MG63 (cell line): ENCODE measurements at regions not wholly inside any gene's neighbourhood (a gene's known extent, or its start where the extent isn't known, plus 50 kb on each side); places are given as distances from the start of the nearest gene placed in this dataset.

Source experiments
- DNase-seq: peaks from one replicate; pipeline ENCODE4 v3.0.0-alpha.2; 2020
- H3K27me3 ChIP-seq: fragments of 250-450 bp; sonication (Bioruptor Pico); 2 replicates; pipeline ENCODE4 v1.5.1; 2020; ENCODE audit warnings: mild to moderate bottlenecking, moderate library complexity
- H3K36me3 ChIP-seq: fragments of 250-450 bp; sonication (Bioruptor Pico); 2 replicates; pipeline ENCODE4 v1.5.1; 2020; ENCODE audit warnings: mild to moderate bottlenecking, moderate library complexity
- H3K4me3 ChIP-seq: fragments of 250-450 bp; sonication (Bioruptor Pico); 2 replicates; pipeline ENCODE4 v1.5.1; 2020; ENCODE audit warnings: mild to moderate bottlenecking, moderate library complexity
- H3K9me3 ChIP-seq: fragments of 250-450 bp; sonication (Bioruptor Pico); 2 replicates; pipeline ENCODE4 v1.5.1; 2020; ENCODE audit warnings: mild to moderate bottlenecking, moderate library complexity

DNA sequence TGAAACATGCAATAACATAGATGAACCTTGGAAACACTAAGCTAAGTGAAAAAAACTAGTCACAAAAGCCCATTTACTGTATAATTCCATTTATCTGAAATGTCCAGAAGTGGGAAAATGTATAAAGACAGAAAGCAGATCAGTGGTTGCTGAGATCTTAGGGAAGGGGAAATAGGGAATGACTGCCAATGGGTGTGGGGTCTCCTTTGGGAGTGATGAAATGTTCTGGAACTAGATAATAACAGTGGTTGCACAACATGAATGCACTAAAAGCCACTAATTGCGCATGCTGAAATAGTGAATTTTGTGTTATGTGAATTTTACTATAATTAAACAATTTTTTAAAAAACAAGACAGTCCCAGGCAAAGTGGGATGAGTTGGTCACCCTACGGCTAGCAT lies 472.8 kb downstream of the CCDC171 start:
- Histone ChIP-seq H3K9me3 (peaks cover 28% of the 10 kb centered on the region), H3K4me3 (no peak overlapping the region), H3K27me3 (no peaks in the 10 kb centered on the region), H3K36me3 (peaks cover 4% of the 10 kb centered on the region; the same call in 1 of the 2 replicates)
- DNase-seq, result no peak

DNA sequence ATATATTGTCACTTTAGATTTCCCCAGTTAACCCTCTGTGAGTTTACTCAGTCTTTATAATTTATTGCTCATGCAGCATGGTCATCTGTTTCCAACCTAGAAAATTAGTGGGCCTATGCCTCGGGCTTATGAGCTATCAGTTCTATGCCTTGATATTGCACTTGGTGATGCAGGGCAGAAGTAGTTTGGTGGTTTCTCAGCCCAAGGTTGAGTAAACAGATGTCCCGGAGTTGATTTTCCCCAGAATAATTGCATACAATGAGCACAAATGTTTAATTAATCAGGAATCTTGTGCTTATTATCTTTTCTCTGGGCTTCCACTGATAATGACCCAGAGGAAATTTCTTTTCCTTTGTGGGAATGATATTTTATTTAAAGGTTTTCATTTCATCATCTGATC lies 474.0 kb downstream of the CCDC171 start:
- Histone ChIP-seq H3K9me3 (peaks cover 28% of the 10 kb centered on the region), H3K36me3 (peaks cover 4% of the 10 kb centered on the region; the same call in 1 of the 2 replicates), H3K4me3 (no peak overlapping the region), H3K27me3 (no peaks in the 10 kb centered on the region)
- no peak for DNase-seq

DNA sequence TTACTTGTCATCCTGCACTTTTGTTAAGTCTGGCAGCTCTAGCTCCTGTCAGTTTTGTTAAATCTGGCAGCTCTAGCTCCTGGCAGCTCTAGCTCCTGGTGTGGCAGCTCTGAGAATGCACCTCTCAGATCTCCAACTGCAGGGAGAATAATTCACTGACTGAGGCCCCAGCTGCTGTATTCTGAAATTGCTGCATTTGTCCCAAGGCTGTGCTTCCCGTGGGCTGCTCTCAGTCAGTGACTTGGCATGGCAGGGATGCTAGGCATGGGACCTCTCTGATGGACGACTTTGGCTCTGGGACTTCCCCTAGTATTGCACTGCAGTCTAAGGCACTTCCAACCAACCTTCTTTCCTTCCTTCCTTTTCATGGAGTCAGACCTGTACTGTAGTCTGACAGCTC lies 475.7 kb downstream of the CCDC171 start:
- peaks cover 28% of the 10 kb centered on the region for H3K9me3 ChIP-seq
- DNase-seq, result peak; percentile 95

DNA sequence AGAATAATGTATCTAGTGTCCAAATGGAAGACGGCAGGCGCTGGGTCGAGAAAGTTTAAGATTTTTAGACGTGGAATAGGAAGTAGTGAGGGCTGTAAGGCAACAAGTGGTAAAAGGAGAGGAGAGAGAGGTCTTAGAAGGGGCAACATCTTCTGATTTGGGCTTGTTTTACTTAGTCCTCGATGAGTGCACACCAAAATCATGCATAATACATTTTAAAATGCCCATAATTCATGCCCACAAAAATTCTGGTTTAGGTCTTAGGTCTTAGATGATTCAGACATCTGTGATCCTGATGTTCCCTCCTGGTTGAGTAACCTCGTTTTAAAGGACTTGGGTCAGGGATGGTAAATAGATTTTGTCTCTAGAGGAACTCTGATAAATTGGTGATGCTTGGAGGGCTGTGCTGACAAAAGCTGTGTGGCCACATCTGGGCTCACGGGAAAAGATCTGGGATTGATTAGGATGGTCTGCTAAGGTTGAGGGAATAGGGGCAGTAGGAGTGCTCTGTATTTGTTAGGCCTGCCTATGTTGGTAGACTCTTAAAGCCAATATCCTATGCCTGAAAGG lies 476.3 kb downstream of the CCDC171 start:
- peaks cover 28% of the 10 kb centered on the region for H3K9me3 ChIP-seq
- DNase-seq, result no peak
- no peak overlapping the region for H3K4me3 ChIP-seq
- peaks cover 4% of the 10 kb centered on the region; the same call in 1 of the 2 replicates for H3K36me3 ChIP-seq
- H3K27me3 ChIP-seq, result no peaks in the 10 kb centered on the region

More for the DNA sequence above, 475.7 kb downstream of the CCDC171 start:
- peaks cover 4% of the 10 kb centered on the region; the same call in 1 of the 2 replicates for H3K36me3 ChIP-seq
- no peaks in the 10 kb centered on the region for H3K27me3 ChIP-seq
- H3K4me3 ChIP-seq, result no peak overlapping the region

DNA sequence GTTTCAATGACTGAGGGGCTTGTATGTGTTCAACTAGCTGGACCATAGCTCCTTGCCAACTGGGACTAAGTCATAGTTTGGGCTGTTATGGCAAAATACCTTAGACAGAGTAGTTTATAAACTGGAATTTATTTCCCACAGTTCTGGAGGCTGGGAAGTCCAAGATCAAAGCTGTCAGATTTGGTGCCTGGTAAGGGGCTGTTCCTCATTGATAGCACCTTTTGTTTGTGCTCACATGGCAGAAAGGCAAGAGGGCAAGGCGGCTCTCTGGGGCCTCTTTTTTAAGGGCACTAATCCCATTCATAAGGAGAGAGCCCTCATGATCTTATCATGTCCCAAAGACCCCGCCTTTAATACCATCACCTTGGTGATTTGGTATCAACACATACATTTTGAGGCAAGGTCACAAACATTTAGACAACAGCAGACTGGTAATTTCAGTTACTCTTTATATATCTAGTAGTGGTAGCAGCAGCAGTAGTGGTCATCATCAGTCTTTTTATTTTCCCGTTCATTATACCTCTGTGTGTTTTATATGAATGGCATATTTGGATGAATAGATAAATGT lies 477.0 kb downstream of the CCDC171 start:
- no peak for DNase-seq
- peaks cover 27% of the 10 kb centered on the region for H3K9me3 ChIP-seq
- H3K4me3 ChIP-seq, result no peak overlapping the region
- no peaks in the 10 kb centered on the region for H3K27me3 ChIP-seq
- peaks cover 4% of the 10 kb centered on the region; the same call in 1 of the 2 replicates for H3K36me3 ChIP-seq

DNA sequence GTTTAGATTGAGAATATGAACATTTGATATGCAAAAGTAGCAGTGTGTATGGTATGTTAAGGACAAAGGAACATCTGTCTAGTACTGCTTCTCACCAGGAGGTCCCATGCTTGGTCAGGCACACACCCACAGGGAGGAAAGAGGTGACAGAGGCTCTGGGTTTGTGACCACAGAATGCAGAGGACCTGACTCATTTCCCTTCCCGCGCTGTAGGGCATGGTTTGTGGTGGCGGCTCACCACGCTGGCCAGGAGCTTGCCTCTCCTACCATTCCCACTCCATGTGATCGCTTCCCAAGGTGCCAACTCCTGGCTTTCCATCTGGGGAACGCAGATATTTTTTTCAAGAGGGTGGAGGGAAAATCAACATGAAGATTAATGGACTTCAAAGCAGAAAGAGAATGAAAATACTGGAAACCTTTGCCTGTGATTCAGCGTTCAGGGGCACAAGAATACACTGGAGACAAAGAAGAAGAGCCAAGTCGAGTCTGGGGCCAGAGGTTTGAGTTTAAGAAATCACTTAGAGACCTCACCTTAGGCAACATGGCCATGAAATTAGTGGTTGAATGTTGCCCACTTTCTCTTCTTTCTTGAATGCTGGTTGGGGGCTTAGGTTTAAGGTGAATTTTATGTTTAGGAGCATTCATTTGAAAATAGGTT lies 477.8 kb downstream of the CCDC171 start:
- Histone ChIP-seq H3K4me3 (no peak overlapping the region), H3K27me3 (no peaks in the 10 kb centered on the region), H3K36me3 (peaks cover 4% of the 10 kb centered on the region; the same call in 1 of the 2 replicates), H3K9me3 (peaks cover 19% of the 10 kb centered on the region)
- peak; percentile 100 for DNase-seq

DNA sequence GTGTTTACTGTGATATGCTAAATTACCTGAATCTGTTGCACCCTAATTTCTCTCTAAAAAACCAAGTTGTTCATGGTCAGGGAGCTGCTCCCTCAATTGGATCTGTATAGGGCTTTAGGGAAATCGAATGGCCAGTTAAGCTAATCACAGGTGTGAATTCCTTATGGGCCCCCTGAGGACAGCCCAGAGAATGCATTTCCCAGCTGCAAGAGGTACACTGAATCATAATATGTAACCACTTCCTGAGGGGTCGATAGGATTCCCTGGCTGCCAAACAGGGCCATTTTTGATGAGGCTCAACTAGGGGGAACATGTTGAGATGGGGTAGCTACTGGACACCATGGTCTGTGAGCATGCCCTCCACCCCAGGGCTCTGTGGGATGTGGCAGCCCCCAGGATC lies 478.6 kb downstream of the CCDC171 start:
- Histone ChIP-seq H3K36me3 (peaks cover 4% of the 10 kb centered on the region; the same call in 1 of the 2 replicates), H3K4me3 (no peak overlapping the region), H3K9me3 (peaks cover 11% of the 10 kb centered on the region), H3K27me3 (no peaks in the 10 kb centered on the region)
- no peak for DNase-seq

DNA sequence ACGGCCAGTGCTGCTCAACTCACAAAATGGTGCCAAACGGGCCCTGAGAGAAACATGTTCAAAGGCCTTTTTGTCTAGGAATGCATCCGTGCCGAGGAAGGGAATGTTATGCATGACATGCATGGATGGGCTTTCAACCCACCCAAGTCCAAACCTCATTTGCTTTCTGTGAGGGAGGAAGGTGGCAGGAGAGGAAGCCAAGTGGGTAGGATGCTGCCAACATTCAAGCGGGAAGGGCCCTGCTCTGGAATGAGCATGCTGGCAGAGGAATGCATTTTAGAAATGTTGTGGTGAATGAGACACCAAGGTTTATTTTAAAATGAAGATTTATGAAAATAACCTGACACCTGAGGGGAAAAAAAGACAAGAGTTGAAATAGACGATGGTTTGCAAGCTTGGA lies 479.1 kb downstream of the CCDC171 start:
- peaks cover 13% of the 10 kb centered on the region for H3K9me3 ChIP-seq
- H3K27me3 ChIP-seq, result no peaks in the 10 kb centered on the region
- H3K36me3 ChIP-seq, result peaks cover 4% of the 10 kb centered on the region; the same call in 1 of the 2 replicates
- no peak overlapping the region for H3K4me3 ChIP-seq
- DNase-seq, result peak; percentile 100

DNA sequence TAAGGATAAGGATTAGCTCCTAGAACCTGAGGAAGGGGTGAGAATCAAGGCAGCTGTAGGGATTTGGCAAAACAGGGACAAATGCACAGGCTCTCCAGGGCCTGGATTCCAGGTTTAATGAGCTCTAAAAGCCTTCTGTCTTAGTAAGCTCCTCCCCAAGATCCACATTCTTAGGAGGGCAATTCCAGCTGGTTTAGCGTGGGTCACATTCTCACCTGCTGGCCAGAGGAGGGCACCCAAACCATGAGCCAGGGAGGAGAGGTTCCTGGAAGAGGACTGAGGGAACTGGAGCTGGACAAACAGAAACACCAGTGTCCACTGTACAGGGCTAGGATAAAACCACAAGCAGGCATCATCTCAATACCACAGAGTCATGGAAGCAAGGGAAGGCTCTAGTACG lies 480.0 kb downstream of the CCDC171 start:
- Histone ChIP-seq H3K9me3 (peaks cover 15% of the 10 kb centered on the region), H3K27me3 (no peaks in the 10 kb centered on the region), H3K4me3 (no peak overlapping the region), H3K36me3 (peaks cover 4% of the 10 kb centered on the region; the same call in 1 of the 2 replicates)
- DNase-seq, result peak; percentile 94

DNA sequence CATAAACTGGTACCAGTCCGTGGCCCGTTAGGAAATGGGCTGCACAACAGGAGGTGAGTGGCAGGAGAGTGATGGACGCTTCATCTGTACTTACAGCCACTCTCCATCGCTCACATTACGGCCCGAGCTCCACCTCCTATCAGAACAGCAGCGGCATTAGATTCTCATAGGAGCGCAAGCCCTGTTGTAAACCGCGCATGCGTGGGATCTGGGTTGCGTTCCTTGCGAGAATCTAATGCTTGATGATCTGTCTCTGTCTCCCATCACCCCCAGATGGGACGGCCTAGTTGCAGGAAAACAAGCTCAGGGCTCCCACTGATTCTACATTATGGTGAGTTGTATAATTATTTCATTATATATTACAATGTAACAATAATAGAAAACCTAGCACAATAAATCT lies 480.4 kb downstream of the CCDC171 start:
- H3K9me3 ChIP-seq, result peaks cover 18% of the 10 kb centered on the region
- peaks cover 4% of the 10 kb centered on the region; the same call in 1 of the 2 replicates for H3K36me3 ChIP-seq
- H3K4me3 ChIP-seq, result no peak overlapping the region
- no peaks in the 10 kb centered on the region for H3K27me3 ChIP-seq
- no peak for DNase-seq

DNA sequence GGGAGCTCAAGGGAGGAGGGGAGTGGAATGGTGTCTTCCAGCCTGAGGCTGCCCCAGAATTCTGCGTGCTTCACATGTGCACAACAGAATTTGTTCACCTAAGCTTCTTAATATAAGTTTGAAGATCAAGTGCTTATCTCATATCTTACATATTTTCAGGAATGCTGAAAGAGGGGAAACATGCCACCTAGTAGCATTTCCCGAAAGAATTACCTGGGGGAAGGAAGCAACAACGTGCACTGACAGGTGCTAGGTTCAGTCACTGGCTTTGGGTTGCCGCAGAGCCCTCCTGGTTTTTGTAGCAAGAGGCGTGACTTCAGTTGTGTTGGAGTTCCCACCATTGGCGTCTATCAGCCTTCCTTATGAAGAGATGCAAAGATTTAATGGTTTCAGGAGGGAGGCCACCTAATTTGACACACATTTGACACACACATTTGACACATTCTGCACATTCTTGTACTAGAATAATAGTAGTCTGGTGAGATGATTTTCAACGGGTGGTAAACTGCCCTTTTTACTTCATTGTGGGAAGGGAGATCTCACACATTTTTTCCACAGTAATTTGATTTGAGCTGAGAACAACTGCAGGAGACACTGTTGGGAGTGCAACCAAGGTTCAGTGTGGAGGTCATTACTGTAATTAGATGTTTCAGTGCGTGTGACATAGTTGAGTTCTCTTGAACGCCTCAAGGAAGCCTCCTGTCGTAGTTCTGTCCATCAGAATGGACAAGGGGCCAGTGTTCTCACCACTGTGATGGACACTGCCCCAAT lies 481.3 kb downstream of the CCDC171 start:
- Histone ChIP-seq H3K9me3 (peaks cover 18% of the 10 kb centered on the region), H3K36me3 (peaks cover 4% of the 10 kb centered on the region; the same call in 1 of the 2 replicates), H3K27me3 (no peaks in the 10 kb centered on the region), H3K4me3 (no peak overlapping the region)
- no peak for DNase-seq

DNA sequence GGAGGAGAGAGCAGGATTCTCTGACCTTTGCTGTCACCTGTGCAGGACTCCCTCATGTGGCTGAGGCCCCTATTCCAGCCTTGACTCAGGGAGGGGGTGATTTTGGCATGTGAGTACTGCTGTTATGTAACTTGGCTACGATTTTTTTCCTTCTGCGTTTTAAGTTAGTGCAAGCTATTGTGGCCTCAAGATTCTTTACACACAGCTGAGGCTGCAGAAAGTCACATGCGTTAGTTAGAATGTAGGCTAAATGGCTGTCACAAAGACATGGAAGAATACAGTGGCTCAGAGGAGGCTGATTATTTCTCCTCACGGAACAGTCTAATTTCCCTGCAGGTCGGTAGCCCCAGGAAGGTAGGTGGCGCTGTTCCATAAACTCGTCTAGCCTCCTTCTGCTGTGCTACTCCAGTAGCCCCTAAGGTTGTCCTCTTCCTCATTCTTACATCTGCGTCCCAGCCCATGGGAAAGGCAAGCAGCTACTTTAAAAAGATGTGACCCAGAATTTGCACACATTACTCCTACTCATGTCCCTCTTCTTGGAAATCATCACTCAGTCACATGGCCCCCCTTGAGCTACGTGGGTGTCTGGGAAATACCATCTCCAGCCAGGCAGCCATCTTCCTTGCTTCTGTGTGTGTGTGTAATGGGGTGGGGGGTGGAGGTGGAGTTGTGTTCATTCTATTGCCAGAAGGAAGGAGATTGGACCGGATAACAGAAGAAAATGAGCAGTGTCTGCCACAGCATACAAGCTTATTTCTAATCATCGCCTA lies 486.6 kb downstream of the CCDC171 start:
- H3K9me3 ChIP-seq, result peaks cover 7% of the 10 kb centered on the region; the same call in 1 of the 2 replicates
- H3K27me3 ChIP-seq, result no peaks in the 10 kb centered on the region
- no peaks in the 10 kb centered on the region for H3K36me3 ChIP-seq
- peak; percentile 77 for DNase-seq
- H3K4me3 ChIP-seq, result no peak overlapping the region

DNA sequence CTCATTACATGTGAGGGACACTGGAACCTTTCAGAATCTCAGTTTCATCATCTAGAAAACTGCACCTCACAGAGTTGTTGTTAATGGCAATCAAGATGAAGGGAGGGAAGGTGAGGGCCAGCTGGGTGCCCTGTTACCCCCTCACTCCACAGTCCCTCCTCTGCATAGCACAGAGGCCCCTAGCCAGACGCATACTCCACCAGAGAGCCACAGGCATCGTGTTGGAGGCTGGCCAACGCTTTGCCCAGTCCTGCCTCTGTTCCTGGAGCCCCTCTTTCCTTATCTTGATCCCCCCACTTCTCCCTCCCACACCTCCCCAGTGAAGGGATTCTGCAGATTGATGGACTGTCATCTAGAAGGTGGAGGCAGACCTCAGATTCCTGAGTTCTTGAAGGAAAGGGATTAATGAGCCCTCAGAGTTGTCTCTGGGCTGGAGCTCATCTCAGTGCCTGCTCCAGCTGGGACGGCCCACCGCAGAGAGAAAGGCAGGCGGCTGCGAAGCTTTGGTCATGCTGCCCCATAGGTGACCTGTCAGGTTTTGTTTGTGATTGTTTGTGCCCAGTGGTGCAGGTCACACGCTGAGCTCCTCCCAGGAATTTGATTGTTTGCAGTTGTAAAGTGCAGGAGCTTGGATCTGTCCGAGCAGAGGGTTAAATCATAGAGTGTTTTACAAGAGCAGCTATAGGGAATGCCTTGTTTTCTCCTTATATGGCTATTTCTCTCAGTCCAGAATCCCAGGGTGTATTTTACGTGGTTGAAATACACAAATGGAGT lies 487.3 kb downstream of the CCDC171 start:
- peaks cover 7% of the 10 kb centered on the region; the same call in 1 of the 2 replicates for H3K9me3 ChIP-seq
- DNase-seq, result no peak
- no peak overlapping the region for H3K4me3 ChIP-seq
- no peaks in the 10 kb centered on the region for H3K36me3 ChIP-seq
- no peaks in the 10 kb centered on the region for H3K27me3 ChIP-seq

DNA sequence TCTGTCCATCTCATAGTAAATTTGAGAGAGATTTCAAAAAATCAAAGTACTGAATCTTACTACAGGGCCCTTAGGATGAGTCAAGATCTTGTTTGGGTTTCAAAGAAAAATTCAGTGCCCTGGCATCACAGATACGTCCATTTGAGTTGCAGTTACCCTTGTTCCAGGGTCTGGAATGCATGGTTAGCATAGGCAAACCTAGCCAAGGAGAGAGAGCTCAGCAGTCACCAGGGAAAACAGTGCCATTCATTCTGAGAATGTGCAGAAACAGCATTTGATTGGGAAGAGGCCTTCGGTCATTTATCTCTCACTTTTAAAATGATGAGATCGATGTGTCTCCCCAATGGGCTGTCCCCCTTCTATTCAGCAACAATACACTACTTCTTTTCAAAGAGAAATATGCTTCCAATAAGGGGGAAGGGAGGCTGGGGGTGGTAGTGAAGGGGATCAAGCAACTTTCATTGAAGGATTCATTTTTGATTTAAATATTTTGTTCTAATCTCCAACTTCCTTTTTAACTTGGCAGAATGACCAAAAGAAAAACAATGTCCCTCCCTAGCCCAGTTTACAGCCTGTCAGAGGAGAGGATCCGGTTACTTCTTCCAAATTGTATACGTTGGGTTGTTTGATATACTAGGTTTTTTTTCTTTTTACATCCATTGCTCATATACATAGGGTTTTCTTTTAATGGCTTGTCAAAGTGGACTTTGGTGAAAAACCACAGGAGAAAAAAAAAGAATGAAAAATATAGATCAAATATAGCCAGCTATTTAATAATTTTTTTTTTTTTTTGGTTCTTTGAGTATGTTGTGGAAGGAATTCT lies 491.1 kb downstream of the CCDC171 start:
- Histone ChIP-seq H3K4me3 (no peak overlapping the region), H3K9me3 (no peaks in the 10 kb centered on the region), H3K27me3 (no peaks in the 10 kb centered on the region), H3K36me3 (no peaks in the 10 kb centered on the region)
- DNase-seq, result no peak

DNA sequence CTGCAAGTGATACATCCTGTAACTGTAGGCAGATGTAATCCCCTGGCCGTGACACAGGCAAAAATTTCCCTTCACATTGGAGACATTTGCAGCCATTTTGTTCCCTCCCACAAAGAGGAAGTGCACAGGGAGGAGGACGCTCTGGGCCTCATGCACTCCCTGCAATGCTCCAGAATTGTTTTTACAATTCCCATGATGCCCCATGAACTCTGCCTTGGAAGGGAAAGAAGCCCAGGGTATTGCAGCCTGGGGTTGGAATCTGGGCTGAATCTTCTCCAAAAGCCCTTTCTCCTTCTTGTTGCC lies 491.7 kb downstream of the CCDC171 start:
- Histone ChIP-seq H3K4me3 (no peak overlapping the region), H3K36me3 (no peaks in the 10 kb centered on the region), H3K27me3 (no peaks in the 10 kb centered on the region), H3K9me3 (no peaks in the 10 kb centered on the region)
- DNase-seq, result peak; percentile 79
